ENCODE measurements at regions not wholly inside any gene's neighbourhood (a gene's known extent, or its start where the extent isn't known, plus 50 kb on each side); places are given as distances from the start of the nearest gene placed in this dataset.

DNA sequence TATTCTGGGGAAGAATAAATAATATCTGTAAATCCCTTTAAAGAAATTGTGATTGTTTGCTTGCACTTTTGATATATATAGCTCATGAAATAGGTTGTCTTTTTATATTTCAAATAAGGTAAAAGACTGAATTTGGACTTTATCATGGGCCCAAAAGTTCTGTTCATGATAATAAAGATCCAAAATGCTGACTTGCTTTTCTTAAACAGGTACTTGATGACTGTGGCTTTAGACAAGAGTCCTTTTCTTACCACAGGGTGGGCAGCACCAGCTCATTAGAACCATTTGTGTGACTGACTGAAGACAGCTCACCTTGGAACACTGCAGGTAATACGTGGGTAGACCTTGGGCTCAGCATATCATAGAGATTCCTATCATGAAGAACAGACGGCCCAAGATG is 432.6 kb downstream of the ETNK1 start:
- TF ChIP-seq POLR2AphosphoS5 (IDR thresholded peaks at IDR 0.05; ENCODE audit: low read depth, low read length), result no peak
- no peak for TF ChIP-seq POLR2A (IDR thresholded peaks at IDR 0.05; ENCODE audit: low read depth, low read length)
- TF ChIP-seq TAF1 (IDR thresholded peaks at IDR 0.05; ENCODE audit: borderline replicate concordance, low read depth, low read length), result no peak
